Panc1 (cell line): ENCODE measurements at regions not wholly inside any gene's neighbourhood (a gene's known extent, or its start where the extent isn't known, plus 50 kb on each side); places are given as distances from the start of the nearest gene placed in this dataset.

Experiments
- REST ChIP-seq, 2 experiments: IDR thresholded peaks; 2 replicates each; pipeline ENCODE4 v1.6.1; 2011 to 2012; ENCODE audit warnings: low read depth in 2 of 2, control low read depth in 1 of 2, low read length in 1 of 2, mild to moderate bottlenecking in 1 of 2, moderate library complexity in 1 of 2; ENCODE audit not compliant: insufficient read depth in 1 of 2
- SIN3A ChIP-seq: IDR thresholded peaks from 2 replicates; pipeline ENCODE4 v1.6.1; 2012; ENCODE audit warnings: low read depth, mild to moderate bottlenecking, low read length, moderate library complexity, borderline replicate concordance; ENCODE audit not compliant: insufficient read depth
- TCF7L2 ChIP-seq: IDR thresholded peaks from 2 replicates; pipeline ENCODE4 v1.6.1; 2011; ENCODE audit warnings: mild to moderate bottlenecking, low read depth, low read length, inconsistent platforms
- TF ChIP-seq, protein P1 (sequence below): fragments of 450-650 bp; IDR thresholded peaks from 2 replicates; pipeline ENCODE4 v1.5.1; 2017; ENCODE audit warnings: mild to moderate bottlenecking

DNA sequence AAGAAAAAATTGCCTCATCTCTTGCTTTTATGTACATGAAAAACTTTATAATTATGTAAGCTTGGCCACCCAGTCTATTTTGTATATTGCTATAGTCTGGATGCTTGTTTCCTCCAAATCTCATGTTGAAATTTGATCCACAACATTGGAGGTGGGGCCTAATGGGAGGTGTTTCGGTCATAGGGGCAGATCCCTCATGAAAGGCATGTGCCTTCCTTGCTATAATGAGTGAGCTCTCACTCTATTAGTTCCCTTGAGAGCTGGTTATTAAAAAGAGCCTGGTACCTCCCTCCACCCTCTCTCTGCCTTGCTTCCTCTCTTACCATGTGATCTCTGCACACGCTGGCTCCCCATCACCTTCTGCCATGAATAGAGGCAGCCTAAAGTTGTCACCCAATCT lies 1005.1 kb downstream of the PCDH9 start:
- TF ChIP-seq, protein P1, sequence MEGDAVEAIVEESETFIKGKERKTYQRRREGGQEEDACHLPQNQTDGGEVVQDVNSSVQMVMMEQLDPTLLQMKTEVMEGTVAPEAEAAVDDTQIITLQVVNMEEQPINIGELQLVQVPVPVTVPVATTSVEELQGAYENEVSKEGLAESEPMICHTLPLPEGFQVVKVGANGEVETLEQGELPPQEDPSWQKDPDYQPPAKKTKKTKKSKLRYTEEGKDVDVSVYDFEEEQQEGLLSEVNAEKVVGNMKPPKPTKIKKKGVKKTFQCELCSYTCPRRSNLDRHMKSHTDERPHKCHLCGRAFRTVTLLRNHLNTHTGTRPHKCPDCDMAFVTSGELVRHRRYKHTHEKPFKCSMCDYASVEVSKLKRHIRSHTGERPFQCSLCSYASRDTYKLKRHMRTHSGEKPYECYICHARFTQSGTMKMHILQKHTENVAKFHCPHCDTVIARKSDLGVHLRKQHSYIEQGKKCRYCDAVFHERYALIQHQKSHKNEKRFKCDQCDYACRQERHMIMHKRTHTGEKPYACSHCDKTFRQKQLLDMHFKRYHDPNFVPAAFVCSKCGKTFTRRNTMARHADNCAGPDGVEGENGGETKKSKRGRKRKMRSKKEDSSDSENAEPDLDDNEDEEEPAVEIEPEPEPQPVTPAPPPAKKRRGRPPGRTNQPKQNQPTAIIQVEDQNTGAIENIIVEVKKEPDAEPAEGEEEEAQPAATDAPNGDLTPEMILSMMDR = no peak
- no peak for TF ChIP-seq TCF7L2
- no peak for TF ChIP-seq REST (IDR thresholded peaks at IDR 0.05; ENCODE audit: insufficient read depth in 1 of 2, low read depth in 2 of 2, low read length in 1 of 2)
- no peak for TF ChIP-seq SIN3A
